ENCODE measurements at regions not wholly inside any gene's neighbourhood (a gene's known extent, or its start where the extent isn't known, plus 50 kb on each side); places are given as distances from the start of the nearest gene placed in this dataset.
"Not testable (repeated sequence)": the region's sequence is repeated elsewhere in the genome, so short reads cannot be mapped to it uniquely, and the experiment has no call there.

DNA sequence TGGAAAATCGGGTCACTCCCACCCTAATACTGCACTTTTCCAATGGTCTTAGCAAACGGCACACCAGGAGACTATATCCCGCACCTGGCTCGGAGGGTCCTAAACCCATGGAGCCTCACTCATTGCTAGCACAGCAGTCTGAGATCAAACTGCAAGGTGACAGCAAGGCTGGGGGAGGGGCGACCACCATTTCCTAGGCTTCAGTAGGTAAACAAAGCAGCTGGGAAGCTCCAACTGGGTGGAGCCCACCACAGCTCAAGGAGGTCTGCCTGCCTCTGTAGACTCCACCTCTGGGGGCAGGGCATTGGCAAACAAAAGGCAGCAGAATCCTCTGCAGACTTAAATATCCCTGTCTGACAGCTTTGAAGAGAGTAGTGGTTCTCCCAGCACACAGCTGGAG is 109.0 kb upstream of the DEFB108B start:
- not testable (repeated sequence) for DNase-seq

GRCh38 chr11:71730748-71731147 is 102.3 kb upstream of the DEFB108B start:
- not testable (repeated sequence) for DNase-seq

- DNase-seq = not testable (repeated sequence)
These were observed 98.6 kb upstream of the DEFB108B start for GRCh38 chr11:71734368-71734767.

- DNase-seq = not testable (repeated sequence)
These were observed 94.7 kb upstream of the DEFB108B start for GRCh38 chr11:71738317-71738716.

DNA sequence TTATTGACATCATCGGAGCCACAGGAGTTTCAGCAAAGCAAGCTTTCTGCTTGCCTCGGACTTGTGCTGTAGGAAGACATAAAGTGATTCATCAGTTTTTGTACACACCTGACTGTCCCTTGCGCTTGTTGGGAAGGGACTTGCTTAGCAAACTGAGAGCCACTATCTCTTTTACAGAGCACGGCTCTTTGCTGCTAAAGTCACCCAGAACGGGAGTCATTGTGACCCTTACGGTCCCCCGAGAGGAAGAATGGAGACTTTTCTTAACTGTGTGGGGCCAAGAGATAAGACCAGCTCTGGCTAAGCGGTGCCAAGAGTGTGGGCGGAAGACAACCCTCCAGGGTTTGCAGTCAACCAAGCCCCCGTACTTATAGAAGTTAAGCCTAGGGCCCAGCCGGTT is 89.6 kb upstream of the DEFB108B start:
- not testable (repeated sequence) for DNase-seq

DNA sequence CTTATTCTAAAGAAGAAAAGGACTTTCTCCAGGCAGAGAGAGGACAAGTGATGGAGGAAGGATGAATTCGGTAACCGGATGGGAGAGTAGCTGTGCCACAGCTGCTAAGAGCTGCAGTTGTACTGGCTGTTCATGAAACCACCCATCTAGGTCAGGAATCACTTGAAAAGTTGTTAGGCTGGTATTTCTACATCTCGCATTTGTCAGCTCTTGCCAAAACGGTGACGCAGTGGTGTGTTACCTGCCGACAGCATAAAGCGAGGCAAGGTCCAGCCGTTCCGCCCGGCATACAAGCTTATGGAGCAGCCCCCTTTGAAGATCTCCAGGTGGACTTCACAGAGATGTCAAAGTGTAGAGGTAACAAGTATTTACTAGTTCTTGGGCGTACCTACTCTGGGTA is 87.3 kb upstream of the DEFB108B start:
- DNase-seq = not testable (repeated sequence)

DNA sequence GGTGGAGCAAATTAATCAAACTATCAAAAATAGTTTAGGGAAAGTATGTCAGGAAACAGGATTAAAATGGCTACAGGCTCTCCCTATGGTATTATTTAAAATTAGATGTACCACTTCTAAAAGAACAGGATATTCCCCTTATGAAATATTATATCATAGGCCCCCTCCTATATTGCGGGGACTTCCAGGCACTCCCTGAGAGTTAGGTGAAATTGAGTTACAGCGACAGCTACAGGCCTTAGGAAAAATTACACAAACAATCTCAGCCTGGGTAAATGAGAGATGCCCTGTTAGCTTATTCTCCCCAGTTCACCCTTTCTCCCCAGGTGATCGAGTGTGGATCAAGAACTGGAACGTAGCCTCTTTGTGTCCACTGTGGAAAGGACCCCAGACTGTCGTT is 86.7 kb upstream of the DEFB108B start:
- DNase-seq = not testable (repeated sequence)

GRCh38 chr11:71748965-71749620 is 83.9 kb upstream of the DEFB108B start:
- DNase-seq = not testable (repeated sequence)

GRCh38 chr11:71750908-71751307 is 82.1 kb upstream of the DEFB108B start:
- DNase-seq = not testable (repeated sequence)

DNA sequence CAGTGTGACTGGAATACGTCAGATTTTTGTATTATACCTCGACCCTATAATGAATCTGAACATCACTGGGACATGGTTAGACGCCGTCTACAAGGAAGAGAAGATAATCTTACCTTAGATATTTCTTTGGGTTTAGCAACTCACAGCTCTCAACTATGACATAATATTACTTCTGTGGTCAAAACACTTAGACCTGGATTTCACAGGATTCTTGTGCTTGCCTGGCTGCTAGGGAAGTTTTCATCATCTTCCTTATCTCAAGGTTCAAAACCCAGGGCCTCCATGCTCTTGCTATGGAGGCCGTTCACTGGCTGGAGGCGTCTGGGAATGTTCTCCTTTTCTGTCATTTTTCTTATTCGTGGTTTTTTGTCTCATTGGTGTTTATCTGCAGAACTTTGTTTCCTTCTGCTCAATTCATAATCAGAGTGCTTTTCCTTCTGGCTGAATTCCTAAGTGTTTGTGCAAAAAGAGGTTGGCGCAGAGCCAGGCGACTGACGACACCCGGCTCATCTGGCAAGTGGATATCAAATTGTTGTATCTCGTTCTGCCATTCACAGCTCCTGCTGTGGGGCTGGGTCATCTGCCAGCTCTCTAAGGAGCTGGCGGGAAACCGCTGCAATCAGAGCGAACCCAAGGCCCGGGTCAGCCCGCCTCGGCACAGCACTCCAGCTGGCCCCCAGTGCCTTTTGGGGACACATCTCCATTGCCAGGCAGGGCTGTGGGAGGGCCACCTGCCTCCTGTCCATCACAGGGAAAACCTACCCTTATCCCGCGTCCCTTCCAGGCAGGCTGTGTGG is 68.1 kb upstream of the DEFB108B start:
- not testable (repeated sequence) for DNase-seq

GRCh38 chr11:71767016-71767415 is 66.0 kb upstream of the DEFB108B start:
- not testable (repeated sequence) for DNase-seq

GRCh38 chr11:71772193-71772592 is 60.8 kb upstream of the DEFB108B start:
- not testable (repeated sequence) for DNase-seq

- DNase-seq = no peak
These were observed 58.3 kb upstream of the DEFB108B start for GRCh38 chr11:71774603-71775222.

- not testable (repeated sequence) for DNase-seq
These were observed 52.9 kb upstream of the DEFB108B start for GRCh38 chr11:71780116-71780515.

GRCh38 chr11:71780771-71781170 is 52.2 kb upstream of the DEFB108B start:
- not testable (repeated sequence) for DNase-seq

GRCh38 chr11:71781491-71781890 is 51.5 kb upstream of the DEFB108B start:
- not testable (repeated sequence) for DNase-seq

DNA sequence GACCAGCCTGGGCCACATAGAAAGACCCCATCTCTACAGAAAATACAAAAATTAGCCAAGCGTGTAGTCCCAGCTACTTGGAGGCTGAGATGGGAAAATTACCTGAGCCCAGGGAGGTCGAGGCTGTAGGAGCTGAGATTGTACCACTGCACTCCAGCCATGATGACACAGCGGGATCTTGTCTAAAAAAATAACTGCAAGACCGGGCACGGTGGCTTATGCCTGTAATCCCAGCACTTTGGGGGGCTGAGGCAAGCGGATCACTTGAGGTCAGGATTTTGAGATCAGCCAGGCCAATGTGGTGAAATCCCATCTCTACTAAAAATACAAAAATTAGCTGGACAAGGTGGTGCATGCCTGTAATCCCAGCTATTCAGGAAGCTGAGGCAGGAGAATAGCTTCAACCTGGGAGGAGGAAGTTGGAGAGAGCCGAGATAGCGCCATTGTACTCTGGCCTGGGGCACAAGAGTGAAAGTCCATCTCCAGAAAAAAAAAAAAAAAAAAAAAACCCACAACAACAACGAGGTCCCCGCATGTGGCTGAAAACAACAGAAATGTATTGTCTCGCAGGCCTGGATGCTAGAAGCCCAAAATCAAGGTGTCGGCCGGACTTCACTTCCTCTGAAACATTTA is 50.7 kb upstream of the DEFB108B start:
- DNase-seq = not testable (repeated sequence)

GRCh38 chr11:71783191-71783590 is 49.8 kb upstream of the DEFB108B start:
- not testable (repeated sequence) for DNase-seq
